ENCODE measurements at regions not wholly inside any gene's neighbourhood (a gene's known extent, or its start where the extent isn't known, plus 50 kb on each side); places are given as distances from the start of the nearest gene placed in this dataset.

GRCh38 chrX:145524931-145525330 is 277.6 kb downstream of the SPANXN1 start:
- Histone ChIP-seq H3K4me3 (ENCODE audit: low read length) (no peak overlapping the region), H3K4me1 (ENCODE audit: control insufficient read depth, insufficient read depth, low read length) (no peaks in the 10 kb centered on the region), H3K27me3 (ENCODE audit: control insufficient read depth, insufficient read depth, low read length) (no peaks in the 10 kb centered on the region), H3K36me3 (ENCODE audit: control insufficient read depth, insufficient read depth, low read length) (no peaks in the 10 kb centered on the region), H3K9me3 (ENCODE audit: control insufficient read depth, low read depth, low read length) (no peaks in the 10 kb centered on the region), H3K27ac (ENCODE audit: low read length) (no peak overlapping the region)
- DNase-seq, result no peak
- WGBS (ENCODE audit: insufficient coverage, low lambda C conversion rate), result no CpG with 5 or more reads among the region's 5 CpGs

DNA sequence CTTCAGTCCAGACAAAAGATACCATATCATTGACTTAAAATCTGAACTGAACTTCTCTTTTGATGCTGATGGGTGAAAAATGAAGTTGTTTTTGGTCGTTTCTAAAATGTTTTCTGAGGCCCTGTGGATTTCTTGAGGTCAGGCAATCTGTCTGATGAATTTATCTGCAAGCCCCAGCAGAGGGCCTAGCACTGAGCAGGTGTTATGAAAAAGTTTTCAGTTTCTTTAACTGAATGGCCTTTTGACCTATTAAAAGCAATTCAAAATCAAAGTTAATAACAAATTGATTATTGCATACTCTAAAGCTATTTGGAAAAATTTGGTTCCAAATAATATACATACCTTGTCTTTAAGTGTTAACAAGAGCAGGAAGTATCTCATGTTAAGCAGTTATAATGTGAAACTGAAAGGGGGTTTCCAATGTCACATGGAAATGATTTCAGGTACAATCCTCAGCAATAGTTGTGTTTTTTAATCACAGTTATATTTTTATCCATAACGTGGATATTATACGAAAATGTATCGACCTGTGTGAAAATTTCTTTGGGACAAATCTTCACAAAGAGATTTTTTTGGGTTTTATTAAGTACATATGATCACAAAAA is 285.0 kb downstream of the SPANXN1 start:
- H3K4me1 ChIP-seq (ENCODE audit: control insufficient read depth, insufficient read depth, low read length), result no peaks in the 10 kb centered on the region
- 60% methylated on average over 2 of the region's 4 CpGs for WGBS (ENCODE audit: insufficient coverage, low lambda C conversion rate)

DNA sequence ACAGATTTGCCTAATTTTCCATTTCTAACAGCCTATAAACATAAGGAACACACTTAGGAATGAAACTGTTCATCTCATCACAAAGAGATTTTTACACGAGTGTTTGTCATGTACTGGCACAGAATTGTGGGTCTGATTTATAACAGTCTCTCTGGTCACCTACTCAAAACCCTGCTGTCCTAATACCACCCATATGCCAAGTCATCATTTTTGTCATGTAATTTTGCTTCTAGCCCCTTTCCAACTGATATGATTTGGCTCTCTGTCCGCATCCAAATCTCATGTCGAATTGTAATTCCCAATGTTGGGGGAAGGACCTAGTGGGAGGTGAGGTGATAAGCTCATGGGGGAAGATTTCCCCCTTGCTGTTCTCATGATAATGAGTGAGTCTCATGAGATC is 284.1 kb upstream of the SLITRK2 start:
- no peak overlapping the region for H3K4me3 ChIP-seq (ENCODE audit: low read length)
- H3K9me3 ChIP-seq (ENCODE audit: control insufficient read depth, low read depth, low read length), result no peaks in the 10 kb centered on the region
- H3K4me1 ChIP-seq (ENCODE audit: control insufficient read depth, insufficient read depth, low read length), result no peaks in the 10 kb centered on the region
- H3K36me3 ChIP-seq (ENCODE audit: control insufficient read depth, insufficient read depth, low read length), result no peaks in the 10 kb centered on the region
- no peaks in the 10 kb centered on the region for H3K27me3 ChIP-seq (ENCODE audit: control insufficient read depth, insufficient read depth, low read length)
- H3K27ac ChIP-seq (ENCODE audit: low read length), result no peak overlapping the region
- WGBS (ENCODE audit: insufficient coverage, low lambda C conversion rate), result no CpG with 5 or more reads among the region's 3 CpGs
- DNase-seq, result no peak

More for the DNA sequence above, 285.0 kb downstream of the SPANXN1 start:
- no peak overlapping the region for H3K27ac ChIP-seq (ENCODE audit: low read length)
- no peaks in the 10 kb centered on the region for H3K9me3 ChIP-seq (ENCODE audit: control insufficient read depth, low read depth, low read length)
- no peak overlapping the region for H3K4me3 ChIP-seq (ENCODE audit: low read length)
- DNase-seq, result no peak
- no peaks in the 10 kb centered on the region for H3K36me3 ChIP-seq (ENCODE audit: control insufficient read depth, insufficient read depth, low read length)
- H3K27me3 ChIP-seq (ENCODE audit: control insufficient read depth, insufficient read depth, low read length), result no peaks in the 10 kb centered on the region

- no peaks in the 10 kb centered on the region for H3K4me1 ChIP-seq (ENCODE audit: control insufficient read depth, insufficient read depth, low read length)
- no peak overlapping the region for H3K4me3 ChIP-seq (ENCODE audit: low read length)
- no peak for DNase-seq
- no peaks in the 10 kb centered on the region for H3K9me3 ChIP-seq (ENCODE audit: control insufficient read depth, low read depth, low read length)
- no peaks in the 10 kb centered on the region for H3K36me3 ChIP-seq (ENCODE audit: control insufficient read depth, insufficient read depth, low read length)
- H3K27ac ChIP-seq (ENCODE audit: low read length), result no peak overlapping the region
- no peaks in the 10 kb centered on the region for H3K27me3 ChIP-seq (ENCODE audit: control insufficient read depth, insufficient read depth, low read length)
- WGBS (ENCODE audit: insufficient coverage, low lambda C conversion rate), result no CpG with 5 or more reads among the region's 3 CpGs
Measured at GRCh38 chrX:145549496-145549895, 268.1 kb upstream of the SLITRK2 start.

DNA sequence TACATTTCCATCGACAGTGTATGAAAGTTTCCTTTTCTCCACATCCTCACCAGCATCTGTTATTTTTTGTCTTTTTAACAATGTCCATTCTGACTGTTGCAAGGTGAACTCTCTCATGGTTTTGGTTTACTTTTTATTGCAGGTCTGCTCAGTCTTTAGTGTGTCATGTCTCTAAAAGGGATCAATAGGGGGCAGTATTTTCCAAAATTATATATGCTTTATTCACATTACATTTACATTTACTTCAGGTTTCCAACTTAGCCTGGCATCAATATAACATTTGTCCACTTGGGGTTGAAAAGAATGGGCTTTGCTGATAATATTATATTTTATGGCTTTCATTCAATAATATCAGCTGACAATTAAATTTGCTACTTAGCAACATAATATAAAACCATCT is 265.0 kb upstream of the SLITRK2 start:
- Histone ChIP-seq H3K4me1 (ENCODE audit: control insufficient read depth, insufficient read depth, low read length) (no peaks in the 10 kb centered on the region), H3K27ac (ENCODE audit: low read length) (no peak overlapping the region), H3K4me3 (ENCODE audit: low read length) (no peak overlapping the region), H3K36me3 (ENCODE audit: control insufficient read depth, insufficient read depth, low read length) (no peaks in the 10 kb centered on the region), H3K9me3 (ENCODE audit: control insufficient read depth, low read depth, low read length) (no peaks in the 10 kb centered on the region), H3K27me3 (ENCODE audit: control insufficient read depth, insufficient read depth, low read length) (no peaks in the 10 kb centered on the region)
- no CpG with 5 or more reads among the region's 1 CpG for WGBS (ENCODE audit: insufficient coverage, low lambda C conversion rate)
- no peak for DNase-seq

DNA sequence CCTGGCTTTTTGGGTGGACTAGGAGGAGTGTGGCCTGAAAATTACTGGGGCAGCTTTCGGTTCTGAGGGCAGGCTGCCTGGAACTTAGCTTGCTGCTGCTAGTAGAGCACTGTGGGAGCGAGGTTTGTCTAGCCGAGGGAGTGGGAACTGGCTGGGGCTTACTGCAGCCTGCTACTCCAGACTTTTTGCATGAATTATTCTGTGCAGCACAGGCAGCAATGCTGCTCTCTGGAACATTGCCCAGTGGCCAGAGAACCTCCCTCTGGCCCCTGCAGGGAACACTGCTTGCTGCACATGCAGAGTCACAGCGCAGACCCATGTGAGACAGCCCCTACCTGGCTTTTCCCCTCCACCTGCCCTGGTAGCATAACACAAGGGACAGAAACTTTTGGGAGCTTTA is 263.9 kb upstream of the SLITRK2 start:
- H3K4me1 ChIP-seq (ENCODE audit: control insufficient read depth, insufficient read depth, low read length), result no peaks in the 10 kb centered on the region
- H3K9me3 ChIP-seq (ENCODE audit: control insufficient read depth, low read depth, low read length), result no peaks in the 10 kb centered on the region
- H3K27ac ChIP-seq (ENCODE audit: low read length), result no peak overlapping the region
- no CpG with 5 or more reads among the region's 4 CpGs for WGBS (ENCODE audit: insufficient coverage, low lambda C conversion rate)
- no peaks in the 10 kb centered on the region for H3K36me3 ChIP-seq (ENCODE audit: control insufficient read depth, insufficient read depth, low read length)
- H3K27me3 ChIP-seq (ENCODE audit: control insufficient read depth, insufficient read depth, low read length), result no peaks in the 10 kb centered on the region
- DNase-seq, result no peak
- no peak overlapping the region for H3K4me3 ChIP-seq (ENCODE audit: low read length)

DNA sequence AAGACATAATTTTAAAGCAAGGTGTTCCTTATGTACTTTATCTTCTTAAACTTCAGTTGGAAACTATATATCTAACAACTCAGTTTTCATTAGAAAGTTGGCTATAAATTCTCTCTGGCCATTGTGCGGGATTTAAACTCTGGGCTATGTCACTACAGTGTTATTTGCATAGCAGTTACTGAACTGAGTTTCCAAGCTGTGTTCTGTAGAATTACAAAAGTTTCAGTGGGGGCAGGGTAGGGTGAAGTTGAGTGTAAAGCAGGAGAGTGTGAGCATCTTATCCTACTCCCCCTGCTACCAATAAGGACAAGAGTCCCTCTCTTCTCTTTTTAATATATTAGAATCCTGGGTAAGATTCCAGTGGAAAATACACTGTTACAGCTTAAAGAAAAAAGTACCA is 254.5 kb upstream of the SLITRK2 start:
- no CpG with 5 or more reads among the region's 1 CpG for WGBS (ENCODE audit: insufficient coverage, low lambda C conversion rate)
- no peaks in the 10 kb centered on the region for H3K4me1 ChIP-seq (ENCODE audit: control insufficient read depth, insufficient read depth, low read length)
- no peaks in the 10 kb centered on the region for H3K9me3 ChIP-seq (ENCODE audit: control insufficient read depth, low read depth, low read length)
- H3K27ac ChIP-seq (ENCODE audit: low read length), result no peak overlapping the region
- no peaks in the 10 kb centered on the region for H3K36me3 ChIP-seq (ENCODE audit: control insufficient read depth, insufficient read depth, low read length)
- no peaks in the 10 kb centered on the region for H3K27me3 ChIP-seq (ENCODE audit: control insufficient read depth, insufficient read depth, low read length)
- no peak overlapping the region for H3K4me3 ChIP-seq (ENCODE audit: low read length)
- DNase-seq, result no peak

DNA sequence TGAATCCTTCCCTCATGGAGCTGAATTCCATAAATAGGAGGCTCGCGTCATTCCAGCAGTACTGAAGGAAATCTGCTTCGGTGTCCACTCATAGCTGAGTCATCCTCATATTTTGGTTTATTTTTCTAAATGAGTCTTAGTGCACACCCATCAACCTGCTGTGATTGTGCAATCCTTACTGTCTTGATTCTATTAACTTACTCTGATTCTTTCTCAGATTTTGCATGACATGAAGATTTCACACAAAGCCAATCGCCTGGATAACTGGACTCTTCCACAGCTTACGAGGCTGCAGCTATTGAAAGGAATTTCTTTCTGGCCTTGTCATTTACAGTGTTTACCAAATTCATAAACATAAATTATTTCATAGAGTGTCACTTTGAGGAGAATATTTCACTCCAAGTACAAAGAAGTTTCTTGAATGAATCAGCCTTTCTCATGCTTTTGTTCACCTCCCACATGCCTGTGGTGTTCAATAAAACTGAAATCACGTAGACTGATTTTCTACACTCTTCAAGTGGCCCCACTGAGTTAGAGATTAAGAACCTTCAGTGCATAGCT is 207.6 kb upstream of the SLITRK2 start:
- no peaks in the 10 kb centered on the region for H3K27me3 ChIP-seq (ENCODE audit: control insufficient read depth, insufficient read depth, low read length)
- no peaks in the 10 kb centered on the region for H3K36me3 ChIP-seq (ENCODE audit: control insufficient read depth, insufficient read depth, low read length)
- no peak overlapping the region for H3K4me3 ChIP-seq (ENCODE audit: low read length)
- H3K27ac ChIP-seq (ENCODE audit: low read length), result no peak overlapping the region
- no CpG with 5 or more reads among the region's 6 CpGs for WGBS (ENCODE audit: insufficient coverage, low lambda C conversion rate)
- no peaks in the 10 kb centered on the region for H3K9me3 ChIP-seq (ENCODE audit: control insufficient read depth, low read depth, low read length)
- no peak for DNase-seq
- no peaks in the 10 kb centered on the region for H3K4me1 ChIP-seq (ENCODE audit: control insufficient read depth, insufficient read depth, low read length)

GRCh38 chrX:145613894-145614293 is 203.7 kb upstream of the SLITRK2 start:
- Histone ChIP-seq H3K4me1 (ENCODE audit: control insufficient read depth, insufficient read depth, low read length) (no peaks in the 10 kb centered on the region), H3K36me3 (ENCODE audit: control insufficient read depth, insufficient read depth, low read length) (no peaks in the 10 kb centered on the region), H3K4me3 (ENCODE audit: low read length) (no peak overlapping the region), H3K27me3 (ENCODE audit: control insufficient read depth, insufficient read depth, low read length) (no peaks in the 10 kb centered on the region), H3K27ac (ENCODE audit: low read length) (no peak overlapping the region), H3K9me3 (ENCODE audit: control insufficient read depth, low read depth, low read length) (no peaks in the 10 kb centered on the region)
- WGBS (ENCODE audit: insufficient coverage, low lambda C conversion rate), result no CpG with 5 or more reads among the region's 3 CpGs
- DNase-seq, result no peak

GRCh38 chrX:145620666-145621065 is 197.0 kb upstream of the SLITRK2 start:
- H3K4me3 ChIP-seq (ENCODE audit: low read length), result no peak overlapping the region
- no peaks in the 10 kb centered on the region for H3K4me1 ChIP-seq (ENCODE audit: control insufficient read depth, insufficient read depth, low read length)
- H3K27ac ChIP-seq (ENCODE audit: low read length), result no peak overlapping the region
- H3K27me3 ChIP-seq (ENCODE audit: control insufficient read depth, insufficient read depth, low read length), result no peaks in the 10 kb centered on the region
- no peaks in the 10 kb centered on the region for H3K9me3 ChIP-seq (ENCODE audit: control insufficient read depth, low read depth, low read length)
- WGBS (ENCODE audit: insufficient coverage, low lambda C conversion rate), result no CpG with 5 or more reads among the region's 1 CpG
- no peaks in the 10 kb centered on the region for H3K36me3 ChIP-seq (ENCODE audit: control insufficient read depth, insufficient read depth, low read length)
- DNase-seq, result no peak

DNA sequence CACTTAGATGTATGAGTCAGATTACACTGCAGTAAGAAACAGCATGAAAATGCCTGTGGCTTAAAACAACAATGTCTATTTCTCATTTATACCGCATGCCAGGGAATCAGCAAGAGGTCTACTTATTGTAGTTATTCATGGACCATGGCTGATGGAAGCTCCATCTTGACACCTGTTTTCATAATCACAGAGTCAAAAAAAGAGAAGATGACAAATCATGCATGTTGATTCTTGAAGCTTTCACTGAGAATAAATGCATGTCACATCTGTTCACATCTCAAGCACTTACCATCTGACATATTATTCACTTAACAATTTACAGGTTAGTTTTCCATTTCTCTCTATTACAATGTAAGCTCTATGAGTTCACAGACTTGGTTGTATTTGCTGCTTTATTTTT is 194.2 kb upstream of the SLITRK2 start:
- Histone ChIP-seq H3K27ac (ENCODE audit: low read length) (no peak overlapping the region), H3K36me3 (ENCODE audit: control insufficient read depth, insufficient read depth, low read length) (no peaks in the 10 kb centered on the region), H3K27me3 (ENCODE audit: control insufficient read depth, insufficient read depth, low read length) (no peaks in the 10 kb centered on the region), H3K4me1 (ENCODE audit: control insufficient read depth, insufficient read depth, low read length) (no peaks in the 10 kb centered on the region), H3K9me3 (ENCODE audit: control insufficient read depth, low read depth, low read length) (no peaks in the 10 kb centered on the region), H3K4me3 (ENCODE audit: low read length) (no peak overlapping the region)
- DNase-seq, result no peak
- WGBS (ENCODE audit: insufficient coverage, low lambda C conversion rate), result no CpG with 5 or more reads among the region's 1 CpG
